ENCODE measurements at regions not wholly inside any gene's neighbourhood (a gene's known extent, or its start where the extent isn't known, plus 50 kb on each side); places are given as distances from the start of the nearest gene placed in this dataset.

DNA sequence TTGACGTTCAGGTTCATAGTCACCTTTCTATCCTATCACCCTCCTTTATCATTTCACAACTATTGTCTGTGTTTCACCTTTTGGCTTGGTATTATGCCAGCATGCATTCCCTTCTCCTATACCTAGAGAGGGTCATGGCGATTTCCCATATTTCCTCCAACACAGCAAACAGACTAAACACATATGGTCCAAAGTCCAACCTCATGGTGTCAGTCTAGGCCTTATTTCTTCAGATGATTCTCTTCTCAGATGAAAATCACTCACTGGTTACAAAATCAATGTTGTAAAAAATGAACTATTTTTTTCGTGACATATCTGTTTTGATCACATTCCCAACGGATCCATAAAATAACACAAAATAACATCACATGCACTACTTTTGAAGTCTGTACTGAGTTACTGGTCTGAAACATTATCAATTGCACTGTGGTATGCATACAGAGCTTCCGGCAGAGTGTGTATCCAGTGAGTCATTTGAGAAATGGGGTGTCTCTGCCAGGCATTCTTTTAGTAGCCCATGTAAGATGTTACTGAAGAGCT lies 204.8 kb upstream of the GALNT5 start:
- no peaks in the 10 kb centered on the region for H3K27me3 Mint-ChIP-seq (ENCODE audit: insufficient read depth, low read depth, poor library complexity)
- ATAC-seq = no peak
- Histone ChIP-seq H3K4me2 (no peak overlapping the region), H3K79me2 (replicated peaks; ENCODE audit: insufficient read depth) (no peaks in the 10 kb centered on the region), H3K4me1 (ENCODE audit: insufficient read depth) (no peaks in the 10 kb centered on the region), H2AFZ (no peak overlapping the region), H3K36me3 (ENCODE audit: insufficient read depth) (no peaks in the 10 kb centered on the region), H3K9me2 (ENCODE audit: insufficient read depth) (peaks cover 3% of the 10 kb centered on the region; the same call in 1 of the 2 replicates), H3K27ac (ENCODE audit: low read depth) (no peak overlapping the region), H3F3A (replicated peaks; ENCODE audit: low read depth) (no peaks in the 10 kb centered on the region), H3K27me3 (ENCODE audit: insufficient read depth) (no peaks in the 10 kb centered on the region), H3K4me3 (no peak overlapping the region), H4K20me1 (replicated peaks; ENCODE audit: insufficient read depth) (no peaks in the 10 kb centered on the region)
- no peaks in the 10 kb centered on the region for H3K9me3 Mint-ChIP-seq
- no peaks in the 10 kb centered on the region for H3K36me3 Mint-ChIP-seq (ENCODE audit: low read depth)
- H3K4me3 Mint-ChIP-seq = no peak overlapping the region
- no peak for DNase-seq (ENCODE audit: low spot score)
- H3K4me1 Mint-ChIP-seq = no peaks in the 10 kb centered on the region
- TF ChIP-seq CREB1 (CRISPR knock-in tag; IDR thresholded peaks at IDR 0.05; ENCODE audit: low read depth) (no peak), ZNF114 (CRISPR knock-in tag; IDR thresholded peaks at IDR 0.05) (no peak), ZNF331 (CRISPR knock-in tag; IDR thresholded peaks at IDR 0.05; ENCODE audit: low read depth) (no peak), JUNB (IDR thresholded peaks at IDR 0.05; ENCODE audit: unreplicated experiment) (no peak), CTCF (conservative IDR thresholded peaks at IDR 0.05; ENCODE audit: low read depth in 2 of 2) (no peak), STAT1 (IDR thresholded peaks at IDR 0.05; ENCODE audit: unreplicated experiment) (no peak), EZH2phosphoT487 (IDR thresholded peaks at IDR 0.05; ENCODE audit: unreplicated experiment) (no peak), REST (IDR thresholded peaks at IDR 0.05; ENCODE audit: unreplicated experiment) (no peak), NANOG (IDR thresholded peaks at IDR 0.05; ENCODE audit: borderline replicate concordance) (no peak), POLR2AphosphoS5 (IDR thresholded peaks at IDR 0.05; ENCODE audit: low read depth) (no peak), EZH2 (IDR thresholded peaks at IDR 0.05; ENCODE audit: low read depth, unreplicated experiment) (no peak), ZNF462 (CRISPR knock-in tag; IDR thresholded peaks at IDR 0.05) (no peak)
- TF ChIP-seq, protein P1, sequence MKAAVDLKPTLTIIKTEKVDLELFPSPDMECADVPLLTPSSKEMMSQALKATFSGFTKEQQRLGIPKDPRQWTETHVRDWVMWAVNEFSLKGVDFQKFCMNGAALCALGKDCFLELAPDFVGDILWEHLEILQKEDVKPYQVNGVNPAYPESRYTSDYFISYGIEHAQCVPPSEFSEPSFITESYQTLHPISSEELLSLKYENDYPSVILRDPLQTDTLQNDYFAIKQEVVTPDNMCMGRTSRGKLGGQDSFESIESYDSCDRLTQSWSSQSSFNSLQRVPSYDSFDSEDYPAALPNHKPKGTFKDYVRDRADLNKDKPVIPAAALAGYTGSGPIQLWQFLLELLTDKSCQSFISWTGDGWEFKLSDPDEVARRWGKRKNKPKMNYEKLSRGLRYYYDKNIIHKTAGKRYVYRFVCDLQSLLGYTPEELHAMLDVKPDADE (IDR thresholded peaks at IDR 0.05) = no peak
- no peak overlapping the region for H3K27ac Mint-ChIP-seq
